Smooth muscle cell (in vitro differentiated cells): ENCODE measurements at regions not wholly inside any gene's neighbourhood (a gene's known extent, or its start where the extent isn't known, plus 50 kb on each side); places are given as distances from the start of the nearest gene placed in this dataset.

ENCODE experiments used
- DNase-seq: peaks from one replicate; lab custom pipeline; 2025; ENCODE audit not compliant: unreplicated experiment; lab: John Stamatoyannopoulos, UW
- H2AFZ ChIP-seq: fragments of 200-600 bp; sonication (generic); 2 replicates; pipeline ENCODE4 v1.6.0; 2016; ENCODE audit warnings: antibody characterized with exemption, low read depth, mild to moderate bottlenecking
- H3F3A ChIP-seq: fragments of 200-600 bp; sonication (generic); 2 replicates; pipeline ENCODE4 v1.6.0; 2017; ENCODE audit warnings: antibody characterized with exemption, low read depth
- H3K27ac ChIP-seq: fragments of 200-600 bp; sonication (generic); 2 replicates; pipeline ENCODE4 v1.5.1; 2016; ENCODE audit warnings: low read depth, mild to moderate bottlenecking
- H3K27me3 ChIP-seq: fragments of 200-600 bp; sonication (generic); 2 replicates; pipeline ENCODE4 v1.6.1; 2016; ENCODE audit warnings: low read depth, mild to moderate bottlenecking
- H3K36me3 ChIP-seq: fragments of 200-600 bp; sonication (generic); 2 replicates; pipeline ENCODE4 v1.5.1; 2016; ENCODE audit warnings: low read depth
- H3K4me1 ChIP-seq: fragments of 200-600 bp; sonication (generic); 2 replicates; pipeline ENCODE4 v1.5.1; 2016; ENCODE audit warnings: low read depth
- H3K4me2 ChIP-seq: fragments of 200-600 bp; sonication (generic); 2 replicates; pipeline ENCODE4 v1.6.0; 2016; ENCODE audit warnings: mild to moderate bottlenecking
- H3K4me3 ChIP-seq: fragments of 200-600 bp; sonication (generic); 2 replicates; pipeline ENCODE4 v1.5.1; 2016; ENCODE audit warnings: mild to moderate bottlenecking
- H3K79me2 ChIP-seq: fragments of 200-600 bp; sonication (generic); 2 replicates; pipeline ENCODE4 v1.6.0; 2016; ENCODE audit warnings: low read depth, mild to moderate bottlenecking
- H3K9ac ChIP-seq: fragments of 200-600 bp; sonication (generic); 2 replicates; pipeline ENCODE4 v1.6.0; 2016; ENCODE audit warnings: low read depth
- H3K9me3 ChIP-seq: fragments of 200-600 bp; sonication (generic); replicated peaks from 2 replicates; pipeline ENCODE4 v1.5.1; 2016; ENCODE audit warnings: low read depth
- H4K20me1 ChIP-seq: fragments of 200-600 bp; sonication (generic); 2 replicates; pipeline ENCODE4 v1.6.0; 2016; ENCODE audit warnings: low read depth
- WGBS: methylation state at CpG from one replicate; pipeline ENCODE4 v1.1.7; 2016; ENCODE audit warnings: low lambda C conversion rate; 5-methylcytosine and 5-hydroxymethylcytosine counted together
- TF ChIP-seq, protein P1 (sequence below): fragments of 200-600 bp; sonication (generic); IDR thresholded peaks from 2 replicates; pipeline ENCODE4 v1.5.1; 2017; ENCODE audit warnings: borderline replicate concordance, mild to moderate bottlenecking, antibody characterized with exemption; ENCODE audit not compliant: insufficient read depth, poor library complexity, severe bottlenecking

- H4K20me1 ChIP-seq: no peaks in the 10 kb centered on the region
- H2AFZ ChIP-seq: no peak overlapping the region
- no peak overlapping the region for H3K4me3 ChIP-seq
- no peak overlapping the region for H3K4me2 ChIP-seq
- no peaks in the 10 kb centered on the region for H3K27me3 ChIP-seq
- 93% methylated on average over 5 of the region's 5 CpGs for WGBS
- no peak overlapping the region for H3K27ac ChIP-seq
- H3K4me1 ChIP-seq: no peaks in the 10 kb centered on the region
- H3K9ac ChIP-seq: no peak overlapping the region
- no peaks in the 10 kb centered on the region for H3K79me2 ChIP-seq
- H3F3A ChIP-seq: no peaks in the 10 kb centered on the region
- TF ChIP-seq, protein P1, sequence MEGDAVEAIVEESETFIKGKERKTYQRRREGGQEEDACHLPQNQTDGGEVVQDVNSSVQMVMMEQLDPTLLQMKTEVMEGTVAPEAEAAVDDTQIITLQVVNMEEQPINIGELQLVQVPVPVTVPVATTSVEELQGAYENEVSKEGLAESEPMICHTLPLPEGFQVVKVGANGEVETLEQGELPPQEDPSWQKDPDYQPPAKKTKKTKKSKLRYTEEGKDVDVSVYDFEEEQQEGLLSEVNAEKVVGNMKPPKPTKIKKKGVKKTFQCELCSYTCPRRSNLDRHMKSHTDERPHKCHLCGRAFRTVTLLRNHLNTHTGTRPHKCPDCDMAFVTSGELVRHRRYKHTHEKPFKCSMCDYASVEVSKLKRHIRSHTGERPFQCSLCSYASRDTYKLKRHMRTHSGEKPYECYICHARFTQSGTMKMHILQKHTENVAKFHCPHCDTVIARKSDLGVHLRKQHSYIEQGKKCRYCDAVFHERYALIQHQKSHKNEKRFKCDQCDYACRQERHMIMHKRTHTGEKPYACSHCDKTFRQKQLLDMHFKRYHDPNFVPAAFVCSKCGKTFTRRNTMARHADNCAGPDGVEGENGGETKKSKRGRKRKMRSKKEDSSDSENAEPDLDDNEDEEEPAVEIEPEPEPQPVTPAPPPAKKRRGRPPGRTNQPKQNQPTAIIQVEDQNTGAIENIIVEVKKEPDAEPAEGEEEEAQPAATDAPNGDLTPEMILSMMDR: no peak
- no peaks in the 10 kb centered on the region for H3K36me3 ChIP-seq
- H3K9me3 ChIP-seq: no peaks in the 10 kb centered on the region
- no peak for DNase-seq
Measured at GRCh38 chr1:177571485-177572076, 398.3 kb downstream of the SEC16B start.

- no peak overlapping the region for H2AFZ ChIP-seq
- TF ChIP-seq, protein P1: no peak
- no peaks in the 10 kb centered on the region for H3K4me1 ChIP-seq
- H3K9ac ChIP-seq: no peak overlapping the region
- DNase-seq: no peak
- WGBS: 61% methylated on average over 1 of the region's 1 CpG
- no peaks in the 10 kb centered on the region for H4K20me1 ChIP-seq
- H3K27ac ChIP-seq: no peak overlapping the region
- no peaks in the 10 kb centered on the region for H3K79me2 ChIP-seq
- no peaks in the 10 kb centered on the region for H3K9me3 ChIP-seq
- H3K4me3 ChIP-seq: no peak overlapping the region
- no peak overlapping the region for H3K4me2 ChIP-seq
- H3K27me3 ChIP-seq: no peaks in the 10 kb centered on the region
- no peaks in the 10 kb centered on the region for H3F3A ChIP-seq
- no peaks in the 10 kb centered on the region for H3K36me3 ChIP-seq
Measured at GRCh38 chr1:177571076-177571475, 398.8 kb downstream of the SEC16B start.

DNA sequence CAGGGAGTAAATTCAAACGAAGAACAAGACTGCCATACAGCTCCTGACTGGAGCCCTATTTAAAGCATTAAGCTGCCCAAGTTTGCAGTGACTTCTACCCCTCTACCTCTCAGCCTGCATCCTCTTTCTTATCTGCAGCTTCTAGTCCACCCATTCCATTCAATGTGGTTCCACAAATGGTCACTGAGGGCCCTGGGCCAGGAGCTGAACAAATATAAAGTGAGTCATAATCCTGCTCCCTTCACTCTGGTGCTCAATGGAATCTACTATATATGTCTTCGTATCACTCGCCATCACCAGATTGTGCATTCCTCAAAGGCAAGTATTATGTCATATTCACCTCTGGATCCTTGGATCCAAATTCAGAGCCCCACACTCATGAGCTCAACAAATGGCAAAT, 398.7 kb downstream of the BRINP2 start:
- Histone ChIP-seq H2AFZ (no peak overlapping the region), H3K79me2 (no peaks in the 10 kb centered on the region), H3F3A (no peaks in the 10 kb centered on the region), H3K9me3 (no peaks in the 10 kb centered on the region), H3K4me1 (no peaks in the 10 kb centered on the region), H3K36me3 (no peaks in the 10 kb centered on the region), H4K20me1 (no peaks in the 10 kb centered on the region), H3K9ac (no peak overlapping the region), H3K27me3 (no peaks in the 10 kb centered on the region), H3K4me3 (no peak overlapping the region), H3K27ac (no peak overlapping the region), H3K4me2 (no peak overlapping the region)
- TF ChIP-seq, protein P1: no peak
- DNase-seq: no peak
- 95% methylated on average over 3 of the region's 3 CpGs for WGBS

GRCh38 chr1:177568622-177569021, 397.9 kb downstream of the BRINP2 start:
- WGBS: 73% methylated on average over 4 of the region's 4 CpGs

More at GRCh38 chr1:177568622-177569021, 397.9 kb downstream of the BRINP2 start:
- no peak for DNase-seq
- TF ChIP-seq, protein P1: no peak
- Histone ChIP-seq H3K79me2 (no peaks in the 10 kb centered on the region), H2AFZ (no peak overlapping the region), H3F3A (no peaks in the 10 kb centered on the region), H3K27me3 (no peaks in the 10 kb centered on the region), H3K36me3 (no peaks in the 10 kb centered on the region), H3K27ac (no peak overlapping the region), H3K4me2 (no peak overlapping the region), H3K4me3 (no peak overlapping the region), H4K20me1 (no peaks in the 10 kb centered on the region), H3K4me1 (no peaks in the 10 kb centered on the region), H3K9me3 (no peaks in the 10 kb centered on the region), H3K9ac (no peak overlapping the region)
